Endodermal cell (in vitro differentiated cells): ENCODE measurements at regions not wholly inside any gene's neighbourhood (a gene's known extent, or its start where the extent isn't known, plus 50 kb on each side); places are given as distances from the start of the nearest gene placed in this dataset.
"Not testable (repeated sequence)": the region's sequence is repeated elsewhere in the genome, so short reads cannot be mapped to it uniquely, and the experiment has no call there.

Experiments
- DNase-seq: peaks from one replicate; pipeline ENCODE4 v3.0.0-alpha.2; 2017
- H3K27ac ChIP-seq: 2 replicates; pipeline ENCODE4 v1.5.1; 2013; ENCODE audit warnings: mild to moderate bottlenecking, low read depth, low read length, moderate library complexity
- H3K27me3 ChIP-seq: 2 replicates; pipeline ENCODE4 v1.6.1; 2013; ENCODE audit warnings: mild to moderate bottlenecking, low read length, moderate library complexity; ENCODE audit not compliant: insufficient read depth, control insufficient read depth, poor library complexity, severe bottlenecking
- H3K36me3 ChIP-seq: 2 replicates; pipeline ENCODE4 v1.7.0; 2013; ENCODE audit warnings: mild to moderate bottlenecking, low read length, moderate library complexity; ENCODE audit not compliant: control insufficient read depth, insufficient read depth
- H3K4me1 ChIP-seq: one replicate; pipeline ENCODE4 v1.7.0; 2013; ENCODE audit warnings: low read length; ENCODE audit not compliant: control insufficient read depth, insufficient read depth
- H3K4me3 ChIP-seq: 2 replicates; pipeline ENCODE4 v1.5.1; 2013; ENCODE audit warnings: mild to moderate bottlenecking, low read length, moderate library complexity
- H3K9ac ChIP-seq: 2 replicates; pipeline ENCODE4 v1.6.1; 2013; ENCODE audit warnings: mild to moderate bottlenecking, low read length, moderate library complexity; ENCODE audit not compliant: poor library complexity, severe bottlenecking; ENCODE audit errors: extremely low read depth
- H3K9me3 ChIP-seq: 2 replicates; pipeline ENCODE4 v1.6.1; 2013; ENCODE audit warnings: mild to moderate bottlenecking, low read length, moderate library complexity; ENCODE audit not compliant: control insufficient read depth
- H3K27ac Mint-ChIP-seq: 2 replicates; pipeline ENCODE4 v1.8.0; 2020; ENCODE audit warnings: mixed read lengths
- H3K27me3 Mint-ChIP-seq: 2 replicates; pipeline ENCODE4 v1.8.0; 2021; ENCODE audit warnings: mild to moderate bottlenecking, mixed read lengths; ENCODE audit not compliant: insufficient read depth
- H3K36me3 Mint-ChIP-seq: 2 replicates; pipeline ENCODE4 v1.8.0; 2020; ENCODE audit warnings: low read depth, mixed read lengths
- H3K4me1 Mint-ChIP-seq: 2 replicates; pipeline ENCODE4 v1.8.0; 2020; ENCODE audit warnings: mixed read lengths
- H3K4me3 Mint-ChIP-seq: 2 replicates; pipeline ENCODE4 v1.8.0; 2020; ENCODE audit warnings: mild to moderate bottlenecking, moderate library complexity, mixed read lengths
- H3K9me3 Mint-ChIP-seq: 2 replicates; pipeline ENCODE4 v1.8.0; 2020; ENCODE audit warnings: mild to moderate bottlenecking, mixed read lengths
- CTCF ChIP-seq: fragments of 200-600 bp; sonication (generic); conservative IDR thresholded peaks from 2 replicates; pipeline ENCODE4 v1.5.0; 2021; ENCODE audit warnings: antibody characterized with exemption, mild to moderate bottlenecking
- WGBS, 2 experiments: methylation state at CpG; one replicate each; pipeline versions ENCODE4 v1.1.5 to v1.1.7; 2013; ENCODE audit warnings: missing lambda C conversion rate in 2 of 2, mixed read lengths in 1 of 2; ENCODE audit not compliant: insufficient coverage in 1 of 2, insufficient read length in 1 of 2; 5-methylcytosine and 5-hydroxymethylcytosine counted together

- Mint-ChIP-seq H3K27me3 (peaks cover 1% of the 10 kb centered on the region), H3K36me3 (no peaks in the 10 kb centered on the region), H3K4me3 (no peak overlapping the region), H3K27ac (no peak overlapping the region), H3K4me1 (no peaks in the 10 kb centered on the region), H3K9me3 (peaks cover 5% of the 10 kb centered on the region)
- Histone ChIP-seq H3K27me3 (no peaks in the 10 kb centered on the region), H3K27ac (no peak overlapping the region), H3K4me3 (no peak overlapping the region), H3K36me3 (no peaks in the 10 kb centered on the region), H3K9ac (no peak overlapping the region), H3K4me1 (no peaks in the 10 kb centered on the region), H3K9me3 (no peaks in the 10 kb centered on the region)
- 91 to 100% methylated on average over 1 to 5 of the region's 5 CpGs for WGBS, 2 experiments
- TF ChIP-seq CTCF, result no peak
- DNase-seq, result no peak
These were observed 802.1 kb upstream of the SLC39A10 start for GRCh38 chr2:194854941-194855340.

- H3K9me3 ChIP-seq, result no peaks in the 10 kb centered on the region
- H3K9me3 Mint-ChIP-seq, result no peaks in the 10 kb centered on the region
- H3K36me3 Mint-ChIP-seq, result no peaks in the 10 kb centered on the region
- no peaks in the 10 kb centered on the region for H3K4me1 ChIP-seq
- no peaks in the 10 kb centered on the region for H3K27me3 Mint-ChIP-seq
- H3K9ac ChIP-seq, result no peak overlapping the region
- no peaks in the 10 kb centered on the region for H3K36me3 ChIP-seq
- H3K4me3 Mint-ChIP-seq, result no peak overlapping the region
- no peak for TF ChIP-seq CTCF
- no peak overlapping the region for H3K27ac ChIP-seq
- H3K27me3 ChIP-seq, result no peaks in the 10 kb centered on the region
- no peaks in the 10 kb centered on the region for H3K4me1 Mint-ChIP-seq
- H3K27ac Mint-ChIP-seq, result no peak overlapping the region
- DNase-seq, result peak; percentile 41
- H3K4me3 ChIP-seq, result no peak overlapping the region
- 92 to 94% methylated on average over 4 to 8 of the region's 8 CpGs for WGBS, 2 experiments
These were observed 814.2 kb upstream of the SLC39A10 start for GRCh38 chr2:194842871-194843270.

- WGBS, 2 experiments, result 65% methylated on average over 2 of the region's 2 CpGs; no CpG with 5 or more reads in 1 of the 2 experiments
- not testable (repeated sequence) for H3K36me3 Mint-ChIP-seq, H3K27me3 Mint-ChIP-seq
These were observed 822.7 kb upstream of the SLC39A10 start for GRCh38 chr2:194834371-194834770.

GRCh38 chr2:194826241-194826640 lies 830.8 kb upstream of the SLC39A10 start:
- Histone ChIP-seq H3K4me3 (no peak overlapping the region), H3K9me3 (no peaks in the 10 kb centered on the region), H3K4me1 (no peaks in the 10 kb centered on the region), H3K36me3 (no peaks in the 10 kb centered on the region), H3K9ac (no peak overlapping the region), H3K27me3 (no peaks in the 10 kb centered on the region), H3K27ac (no peak overlapping the region)
- no peak for TF ChIP-seq CTCF
- DNase-seq, result no peak
- no peak overlapping the region for H3K4me3 Mint-ChIP-seq
- H3K9me3 Mint-ChIP-seq, result no peaks in the 10 kb centered on the region
- H3K27me3 Mint-ChIP-seq, result no peaks in the 10 kb centered on the region
- H3K27ac Mint-ChIP-seq, result no peak overlapping the region
- no peaks in the 10 kb centered on the region for H3K4me1 Mint-ChIP-seq
- H3K36me3 Mint-ChIP-seq, result no peaks in the 10 kb centered on the region

More at GRCh38 chr2:194834371-194834770, 822.7 kb upstream of the SLC39A10 start:
- DNase-seq, H3K36me3 ChIP-seq, H3K27ac Mint-ChIP-seq, H3K4me3 ChIP-seq, H3K27ac ChIP-seq, H3K27me3 ChIP-seq, H3K9me3 ChIP-seq, H3K4me1 Mint-ChIP-seq, H3K4me3 Mint-ChIP-seq, H3K9me3 Mint-ChIP-seq, H3K9ac ChIP-seq, H3K4me1 ChIP-seq: not testable (repeated sequence)
